Activated gamma-delta T cell treated with Interleukin-2 at 50 U/mL for 16 hours (primary cell): ENCODE measurements at regions not wholly inside any gene's neighbourhood (a gene's known extent, or its start where the extent isn't known, plus 50 kb on each side); places are given as distances from the start of the nearest gene placed in this dataset.
"Not testable (repeated sequence)": the region's sequence is repeated elsewhere in the genome, so short reads cannot be mapped to it uniquely, and the experiment has no call there.

Experiments
- DNase-seq: peaks from one replicate; pipeline ENCODE4 v3.0.0-alpha.2; 2020

DNA sequence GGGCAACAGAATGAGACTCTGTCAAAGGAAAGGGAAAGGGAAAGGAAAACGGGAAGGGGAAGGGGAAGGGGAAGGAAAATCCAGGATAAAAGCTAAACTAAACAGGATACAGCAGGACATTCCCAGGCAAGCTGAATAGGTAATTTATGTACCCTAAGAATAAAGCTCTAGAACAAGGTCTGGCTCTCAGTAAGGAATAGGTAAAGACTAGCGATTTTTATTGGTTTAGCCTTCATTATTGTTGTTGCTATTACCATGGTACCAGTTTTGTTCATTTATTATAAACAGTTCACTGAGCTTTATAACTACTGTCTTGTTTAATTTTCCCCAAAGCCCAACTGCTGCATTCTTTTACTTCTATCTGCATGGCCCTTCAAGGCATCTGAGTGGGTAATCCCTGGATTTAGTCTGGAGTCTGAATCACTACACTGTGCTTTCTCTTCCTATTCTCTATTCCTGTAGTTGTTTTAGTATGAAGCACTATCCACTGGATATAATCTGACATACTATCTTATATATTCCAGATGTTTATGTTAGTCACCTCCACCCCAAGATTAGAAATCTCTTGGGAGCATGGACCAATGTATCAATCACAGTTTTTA lies 127.1 kb upstream of the TANK start:
- DNase-seq = no peak

DNA sequence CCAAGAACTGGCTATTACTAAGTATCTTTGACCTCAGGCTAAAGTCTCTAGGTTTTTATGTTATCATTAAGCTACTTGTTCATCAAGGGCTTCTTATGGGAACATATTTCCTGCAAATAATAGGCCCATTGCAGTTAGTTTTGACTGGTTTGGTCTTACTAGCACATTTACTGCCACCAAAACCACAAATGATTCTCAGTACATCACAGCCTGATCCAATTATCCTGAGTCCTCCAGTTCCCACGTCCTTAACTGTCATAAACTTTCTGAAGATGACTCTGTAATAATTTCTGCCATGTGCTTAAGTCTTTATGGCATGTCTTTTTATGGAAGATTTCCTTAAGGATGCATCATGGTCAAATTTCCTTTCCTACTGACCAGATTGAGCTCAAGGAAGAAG lies 123.3 kb upstream of the TANK start:
- no peak for DNase-seq

DNA sequence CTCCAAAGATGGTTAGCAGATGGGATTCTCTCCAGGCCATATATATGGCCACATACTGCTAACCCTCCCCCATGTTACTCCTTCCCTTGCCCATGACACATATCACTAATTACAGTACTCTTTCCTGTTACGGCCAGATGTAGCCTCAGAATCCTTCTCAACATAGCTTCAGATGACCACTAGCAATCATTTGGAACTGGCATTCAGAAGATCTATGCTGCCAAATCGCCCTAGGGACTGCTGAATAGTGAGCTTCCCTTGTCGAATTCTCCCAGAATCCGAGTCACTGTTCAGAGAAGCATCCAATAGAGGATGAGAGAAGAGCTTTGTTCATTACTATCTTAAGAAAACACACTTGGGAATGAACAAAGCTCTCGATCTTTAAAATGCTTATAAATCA lies 121.2 kb upstream of the TANK start:
- no peak for DNase-seq

DNA sequence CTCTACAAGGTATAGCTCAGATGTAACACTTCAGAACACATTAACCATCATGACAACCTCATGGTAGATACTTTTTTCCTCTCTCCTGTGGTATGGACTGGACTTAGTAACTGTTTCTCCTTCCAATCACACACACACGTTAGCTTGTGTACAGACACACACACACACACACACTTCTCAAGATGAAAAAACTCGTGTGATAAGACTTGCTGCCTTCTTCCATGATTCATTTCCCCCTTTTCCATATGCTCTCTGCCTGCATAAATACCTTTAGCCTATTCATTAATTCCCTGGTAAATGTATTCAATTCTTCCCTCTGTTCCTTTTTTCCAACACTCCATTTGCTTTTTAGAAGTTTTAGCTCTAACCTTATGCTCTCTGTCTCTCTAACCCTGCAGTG lies 118.9 kb upstream of the TANK start:
- DNase-seq = no peak

DNA sequence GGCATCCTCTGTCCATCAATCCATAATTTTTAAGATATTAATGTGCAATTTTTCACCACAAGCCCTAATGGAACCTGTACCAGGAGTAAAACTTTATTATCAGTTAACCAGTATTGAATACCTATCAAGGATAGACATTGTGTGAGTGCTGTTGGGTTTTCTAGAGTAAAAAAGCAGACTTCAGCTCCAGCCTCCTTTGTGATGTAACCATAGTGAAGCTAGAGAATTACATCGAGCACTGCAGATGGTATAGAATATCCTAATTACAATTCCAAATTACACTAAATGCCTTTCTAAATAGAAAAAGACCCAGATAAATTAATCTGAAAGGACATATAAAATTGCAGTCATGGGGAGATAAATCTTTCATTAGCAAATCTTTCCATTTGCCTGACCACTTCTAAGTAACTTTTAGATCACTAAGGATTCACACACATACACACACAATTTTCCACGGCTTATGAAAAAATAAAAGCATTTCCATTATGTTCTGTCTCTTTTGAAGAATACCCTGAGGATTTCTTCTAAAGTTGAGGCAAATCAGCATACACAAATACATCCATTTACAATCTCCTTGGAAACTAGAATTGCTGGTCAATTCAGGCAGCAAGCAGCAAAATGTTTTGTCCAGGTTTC lies 117.1 kb upstream of the TANK start:
- no peak for DNase-seq

DNA sequence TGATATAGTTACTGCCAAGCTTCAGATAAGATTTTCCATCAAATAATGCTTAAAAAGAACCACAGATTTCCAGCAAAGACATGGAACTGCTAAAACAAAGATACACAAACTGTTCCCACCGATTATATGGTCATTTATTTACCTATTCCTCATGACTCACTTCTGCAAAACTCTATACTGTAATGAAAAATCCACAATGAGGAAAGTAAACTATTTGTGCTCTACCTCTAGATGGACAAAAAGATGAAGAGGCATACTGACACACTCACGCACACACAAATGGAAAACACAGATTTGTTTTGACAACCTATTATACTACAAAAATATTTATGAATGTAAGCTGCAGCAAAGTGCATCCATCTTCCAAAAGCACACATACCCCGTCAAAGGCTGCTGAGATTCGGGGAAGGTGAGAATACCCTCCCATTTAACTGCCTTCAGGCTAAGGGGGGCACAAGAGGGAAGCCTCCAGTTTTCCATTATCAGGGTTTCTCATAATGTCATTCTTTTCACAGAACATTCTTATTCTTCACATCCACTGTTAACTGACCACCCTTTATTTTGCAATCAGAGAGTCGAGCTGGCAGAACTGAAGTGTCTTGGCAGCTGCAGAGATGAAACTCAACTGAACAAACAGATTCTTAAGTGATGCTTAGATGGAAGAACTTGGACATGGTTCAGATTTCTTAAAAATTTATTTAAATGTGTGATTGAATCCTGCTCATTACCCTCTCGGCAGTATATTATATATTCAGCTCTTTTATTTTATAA lies 115.9 kb upstream of the TANK start:
- no peak for DNase-seq

DNA sequence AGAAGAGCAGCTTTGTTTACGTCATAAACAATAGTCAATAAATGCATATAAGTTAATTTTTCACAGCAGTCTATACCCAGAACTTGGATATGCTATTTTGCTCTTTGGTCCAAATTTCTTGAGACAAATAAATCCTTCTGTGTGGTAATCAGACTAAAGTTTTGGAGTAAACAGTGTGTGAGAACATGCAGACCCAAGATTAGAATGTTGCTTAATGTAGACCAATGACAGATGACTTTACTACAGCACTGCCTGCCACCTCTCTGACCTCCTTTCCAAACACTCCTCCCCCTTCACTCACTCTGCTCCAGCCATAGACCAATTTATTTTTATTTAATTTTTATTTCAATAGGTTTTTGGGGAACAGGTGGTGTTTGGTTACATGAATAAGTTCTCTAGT lies 115.3 kb upstream of the TANK start:
- DNase-seq = no peak

DNA sequence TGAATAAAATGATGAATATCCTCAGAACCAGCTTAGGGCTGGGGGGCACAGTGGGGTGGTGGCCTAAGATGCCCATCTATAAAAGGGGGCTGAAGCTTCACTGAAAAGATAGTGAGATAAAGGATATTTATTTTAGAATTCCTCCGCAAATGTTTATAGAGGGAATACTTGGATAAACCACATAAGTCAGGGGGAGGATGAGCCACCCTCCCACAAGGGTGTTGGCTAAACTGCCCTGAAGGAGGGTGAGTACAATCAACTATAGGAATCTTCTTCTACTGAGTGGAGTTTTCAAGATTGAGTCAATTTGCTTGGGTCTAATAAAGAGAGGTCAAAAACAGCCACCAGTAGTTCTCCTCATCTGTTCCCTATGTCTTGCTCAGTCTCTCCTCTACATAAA lies 114.5 kb upstream of the TANK start:
- no peak for DNase-seq

DNA sequence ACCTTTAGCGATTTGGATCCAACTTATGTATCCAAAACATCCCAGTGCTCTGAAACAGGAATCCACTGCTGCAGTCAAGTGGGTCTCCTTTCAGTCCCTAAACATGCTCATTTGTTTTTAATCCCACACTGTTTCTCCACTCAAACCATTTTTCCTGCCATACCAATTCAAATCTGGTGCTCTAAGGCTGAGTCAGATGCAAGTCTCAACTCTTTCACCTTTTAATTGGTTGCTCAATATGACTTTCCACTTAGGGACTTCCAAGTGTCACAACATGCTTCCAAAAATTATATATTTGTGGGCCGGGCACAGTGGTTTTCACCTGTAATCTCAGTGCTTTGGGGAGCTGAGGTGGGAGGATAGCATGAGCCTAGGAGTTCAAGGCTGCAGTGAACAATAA lies 113.4 kb upstream of the TANK start:
- DNase-seq = no peak

DNA sequence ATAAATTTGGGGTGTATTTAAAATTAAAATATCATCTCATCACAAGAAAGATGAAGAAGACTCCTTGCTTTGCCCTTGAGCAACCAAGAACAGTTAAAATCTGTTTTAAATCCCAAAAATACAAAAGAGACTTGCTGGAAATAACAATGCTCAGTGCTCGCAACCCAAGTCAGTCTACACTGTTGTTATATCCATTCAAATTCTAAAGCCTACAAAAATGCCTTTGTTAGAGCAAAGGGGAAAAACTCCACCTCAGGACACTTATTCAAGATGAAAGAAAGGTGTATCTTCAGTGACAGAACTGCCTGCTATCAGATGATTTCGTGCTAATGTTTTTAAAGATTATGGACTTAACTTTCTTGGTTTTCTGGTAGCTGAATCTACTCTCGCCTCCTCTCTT lies 111.9 kb upstream of the TANK start:
- DNase-seq = no peak

DNA sequence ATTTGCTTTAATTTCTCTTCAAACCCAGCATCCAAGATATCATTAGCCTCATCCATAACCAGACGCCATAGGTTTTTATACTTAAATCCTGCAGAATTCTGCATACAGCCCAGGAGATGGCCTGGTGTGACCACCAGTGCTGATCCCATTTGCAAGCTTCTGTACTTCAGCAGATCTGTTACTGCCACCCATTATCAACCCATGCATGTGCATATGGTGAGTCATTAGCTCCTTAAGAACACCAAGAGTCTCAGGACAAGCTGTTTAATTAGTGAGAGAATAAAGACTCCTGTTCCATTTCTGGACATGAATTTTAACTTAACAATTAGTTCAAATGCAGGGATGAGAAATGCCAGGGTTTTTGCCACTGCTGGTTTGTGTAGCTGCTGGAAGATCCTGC lies 110.7 kb upstream of the TANK start:
- DNase-seq = no peak

DNA sequence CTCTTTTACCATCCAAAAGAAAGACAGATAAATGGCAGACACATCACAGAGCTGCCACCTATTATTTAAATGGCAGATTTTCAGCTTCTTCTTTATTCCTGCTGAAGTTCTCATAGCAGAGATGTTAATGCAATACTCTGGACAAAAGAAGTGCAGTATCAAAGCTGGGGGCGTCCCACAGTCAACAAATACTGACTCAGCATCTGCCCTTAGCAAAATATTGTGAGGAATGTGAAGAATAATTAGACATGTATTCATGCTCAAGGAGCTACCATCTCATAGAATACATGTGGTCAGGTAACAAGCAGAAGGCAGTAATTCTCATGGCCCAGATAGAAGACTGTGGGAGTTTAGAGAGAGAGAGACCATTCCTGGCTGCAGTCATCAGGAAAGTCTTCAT lies 108.0 kb upstream of the TANK start:
- DNase-seq = no peak

DNA sequence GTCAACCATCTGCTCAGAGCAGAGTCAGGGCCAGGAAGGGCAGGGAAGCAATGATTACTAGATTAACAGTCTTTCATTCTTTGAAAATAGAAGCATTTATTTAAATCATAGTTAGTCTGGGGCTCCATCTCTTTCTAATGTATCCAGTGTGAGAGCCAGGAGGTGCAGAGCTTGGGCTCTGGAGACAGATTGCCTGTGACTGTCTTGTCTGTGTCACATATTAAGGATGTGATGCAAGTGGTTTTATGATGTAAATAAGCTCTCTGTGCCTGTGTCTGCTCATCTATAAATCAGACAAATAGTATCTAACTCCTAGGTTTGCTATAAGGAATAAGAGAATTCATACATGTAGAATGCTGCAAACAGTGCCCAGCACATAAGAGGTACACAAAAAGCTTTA lies 104.9 kb upstream of the TANK start:
- DNase-seq = no peak

DNA sequence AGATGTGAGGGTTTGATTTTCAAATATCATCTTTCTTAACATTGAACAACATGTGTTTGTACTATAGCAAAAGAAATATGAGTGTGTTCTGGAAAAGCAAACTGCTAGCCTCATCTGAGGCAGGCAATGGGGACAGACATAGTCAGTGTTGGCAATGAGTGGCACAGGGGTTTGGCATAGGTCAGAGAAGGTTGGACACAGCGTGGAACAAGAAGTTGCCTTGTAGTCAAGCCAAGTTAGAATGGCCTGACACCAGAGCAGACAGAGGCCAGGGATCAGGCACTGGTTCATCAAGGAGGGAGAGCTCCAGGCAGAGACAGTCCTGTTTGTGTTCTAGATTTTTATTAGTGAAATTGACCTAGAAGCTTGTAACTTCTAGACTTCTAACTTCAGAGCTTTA lies 100.8 kb upstream of the TANK start:
- DNase-seq = no peak

DNA sequence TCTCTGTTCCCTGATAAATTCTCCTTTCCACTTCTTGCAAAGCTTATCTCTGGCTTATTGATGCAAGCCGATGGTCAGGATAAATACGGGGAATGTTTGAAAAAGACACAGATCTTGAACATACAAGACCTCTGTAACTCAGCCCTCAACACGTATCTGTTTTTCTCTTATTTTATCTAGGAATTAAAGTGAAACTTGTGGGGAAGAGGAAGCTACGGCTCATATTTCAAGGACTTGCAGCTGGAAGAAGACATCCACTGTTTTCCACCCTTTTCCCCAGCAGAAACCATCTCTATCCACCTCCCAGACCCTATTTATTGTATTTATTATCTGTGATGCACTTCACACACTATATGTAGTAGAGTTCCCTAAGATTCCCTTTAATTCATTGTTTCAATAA lies 98.4 kb upstream of the TANK start:
- DNase-seq = no peak

DNA sequence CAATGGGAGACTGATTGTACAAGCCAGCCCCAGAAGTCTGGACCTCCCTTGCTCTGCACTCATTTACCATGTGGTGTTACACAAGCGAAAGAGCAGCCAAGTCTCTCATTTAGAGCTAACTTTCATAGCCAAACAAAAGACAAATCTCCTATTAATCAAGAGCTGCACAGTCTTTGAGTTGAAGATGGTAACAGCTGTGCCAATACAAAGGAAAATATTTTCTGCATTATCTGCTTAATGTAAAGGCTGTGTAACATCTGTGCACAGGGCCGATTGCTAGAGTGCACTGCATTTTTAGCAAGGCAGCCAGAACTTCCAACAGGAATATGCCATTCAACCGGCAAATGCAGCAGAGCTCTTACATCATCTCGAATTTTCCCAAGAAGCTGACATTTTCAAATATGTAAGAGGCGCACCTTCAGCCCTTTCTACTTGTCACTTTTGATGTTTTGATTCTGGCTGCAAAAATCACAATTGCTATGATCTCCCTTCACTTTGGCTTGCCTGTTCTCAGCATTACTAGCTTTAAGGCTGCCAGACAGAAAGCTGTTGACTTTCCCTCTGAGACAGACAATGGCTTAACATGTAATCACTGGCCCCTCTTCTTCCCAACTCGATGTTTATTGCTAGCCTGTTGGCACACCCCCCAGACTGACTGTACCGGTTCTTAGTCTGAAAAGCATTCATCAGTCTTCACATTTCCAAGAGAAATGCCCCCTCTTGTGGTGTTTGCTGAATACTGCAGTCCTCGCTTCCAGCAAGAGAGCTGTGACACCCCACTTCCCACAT lies 96.9 kb upstream of the TANK start:
- peak; percentile 66 for DNase-seq

DNA sequence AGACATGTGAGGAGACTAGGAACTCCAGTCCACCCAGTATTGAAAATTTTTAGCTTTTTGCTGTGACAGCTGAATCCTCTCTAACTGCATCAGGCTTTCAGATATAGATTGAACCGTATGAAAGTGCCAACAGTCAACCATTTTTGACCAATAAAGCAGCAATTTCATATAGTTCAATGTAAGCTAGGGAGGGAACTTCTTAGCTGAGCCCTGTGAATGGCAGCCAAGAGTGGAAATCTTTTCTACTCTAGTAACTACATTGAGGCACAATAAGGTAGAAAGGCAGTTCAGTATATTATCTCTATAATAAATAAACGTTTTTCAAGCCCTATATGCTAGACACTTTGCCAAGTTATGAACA lies 96.3 kb upstream of the TANK start:
- DNase-seq = no peak

DNA sequence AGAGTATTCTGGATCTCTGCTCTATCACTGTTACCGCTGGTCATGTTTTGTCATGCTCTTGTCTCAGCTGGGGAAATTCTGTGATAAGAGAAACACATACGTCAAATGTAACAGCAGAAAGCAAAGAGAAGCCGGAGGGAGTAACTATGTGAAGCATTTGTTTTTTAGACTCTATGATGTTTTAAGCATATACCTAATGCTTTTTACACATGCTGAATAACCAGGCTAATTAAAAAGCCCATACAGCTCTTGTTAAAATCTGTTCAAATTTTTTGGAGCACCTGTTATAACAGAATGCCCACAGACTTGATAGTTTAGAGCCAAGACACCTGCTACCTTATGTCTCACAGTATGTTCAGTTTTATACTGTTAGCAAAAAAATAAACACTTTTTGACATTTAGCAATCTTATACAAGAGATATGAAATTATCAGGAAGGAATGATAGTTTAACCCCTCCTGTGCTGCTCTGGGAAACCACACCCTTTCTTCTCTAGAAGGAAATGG lies 92.3 kb upstream of the TANK start:
- no peak for DNase-seq

DNA sequence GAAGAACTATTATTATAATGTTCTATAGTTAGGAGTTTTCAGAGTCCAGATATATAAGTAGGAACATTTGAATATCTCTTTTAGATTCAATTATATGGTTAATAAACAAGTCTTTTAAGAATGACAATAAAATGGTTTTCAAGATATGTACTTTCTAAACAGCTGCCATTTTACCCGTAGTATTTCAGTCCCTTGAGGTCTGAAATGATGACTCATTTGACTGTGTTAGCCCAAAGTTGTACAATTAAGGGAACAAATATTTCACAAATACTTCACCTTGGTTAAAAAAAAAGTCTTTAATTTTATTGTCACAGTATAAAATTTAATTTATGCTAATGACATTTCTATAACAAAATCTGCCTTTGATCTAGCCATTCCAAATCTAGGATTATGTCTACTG lies 91.6 kb upstream of the TANK start:
- DNase-seq = no peak

DNA sequence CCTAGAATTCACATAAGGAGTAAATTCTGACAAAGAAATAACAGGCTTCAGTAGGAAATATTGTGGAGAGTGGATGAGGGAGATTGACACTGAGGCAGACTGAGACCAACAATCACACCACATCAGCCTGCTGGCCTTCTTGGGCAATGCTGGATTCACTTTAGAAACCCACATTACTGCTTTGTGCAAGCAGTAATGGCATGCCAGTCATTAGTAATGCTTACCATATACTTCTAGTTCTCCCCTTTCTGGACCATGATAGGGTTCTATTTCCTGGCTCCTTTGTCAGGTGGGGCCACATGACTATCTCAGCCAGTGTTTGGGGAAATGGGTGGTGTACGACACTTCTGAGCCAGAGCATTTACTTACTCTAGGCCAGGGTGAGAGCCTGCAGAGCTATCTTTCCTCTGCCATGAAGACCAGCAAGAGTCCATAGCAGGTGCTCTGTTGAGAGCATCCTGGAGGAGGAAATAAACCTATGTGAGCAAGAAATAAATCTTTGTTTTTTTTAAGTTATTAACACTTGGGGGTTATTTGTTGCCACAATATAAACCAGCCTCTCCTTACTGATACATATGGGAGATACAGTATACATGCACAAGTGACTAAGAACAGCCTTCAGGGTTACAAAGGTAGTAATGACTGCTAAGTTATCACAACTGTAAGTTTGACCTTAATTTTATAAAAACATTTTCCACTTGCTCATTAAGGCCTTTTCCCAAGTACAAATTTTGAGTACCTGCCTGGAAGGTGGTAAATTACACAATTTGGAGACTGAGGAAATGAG lies 89.3 kb upstream of the TANK start:
- DNase-seq = no peak

DNA sequence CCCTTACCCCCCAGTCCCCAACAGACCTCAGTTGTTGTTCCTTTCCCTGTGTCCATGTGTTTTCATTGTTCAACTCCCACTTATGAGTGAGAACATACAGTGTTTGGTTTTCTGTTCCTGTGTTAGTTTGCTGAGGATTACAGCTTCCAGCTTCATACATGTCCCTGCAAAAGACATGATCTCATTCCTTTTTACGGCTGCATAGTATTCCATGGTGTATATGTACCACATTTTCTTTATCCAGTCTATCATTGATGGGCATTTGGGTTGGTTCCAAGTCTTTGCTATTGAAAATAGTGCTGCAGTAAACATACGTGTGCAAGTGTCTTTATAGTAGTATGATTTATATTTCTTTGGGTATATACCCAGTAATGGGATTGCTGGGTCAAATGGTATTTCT lies 87.8 kb upstream of the TANK start:
- not testable (repeated sequence) for DNase-seq

DNA sequence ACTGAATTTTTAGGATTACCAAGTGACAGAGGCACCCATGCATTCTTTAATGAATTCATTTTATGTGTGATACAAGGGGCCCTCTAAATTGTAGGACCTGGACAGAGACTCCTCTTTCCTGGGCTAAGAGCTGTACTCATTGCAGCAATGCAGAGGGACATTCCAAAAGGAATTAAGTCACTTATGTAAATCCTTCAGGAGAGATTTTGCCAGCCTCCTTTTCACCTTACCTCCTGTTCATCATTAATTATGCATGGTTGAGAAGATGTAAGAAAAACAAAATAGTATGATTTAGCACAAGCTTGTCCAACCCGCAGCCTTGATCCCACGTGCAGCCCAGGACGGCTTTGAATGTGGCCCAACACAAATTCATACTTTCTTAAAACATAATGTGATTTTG lies 84.5 kb upstream of the TANK start:
- no peak for DNase-seq

DNA sequence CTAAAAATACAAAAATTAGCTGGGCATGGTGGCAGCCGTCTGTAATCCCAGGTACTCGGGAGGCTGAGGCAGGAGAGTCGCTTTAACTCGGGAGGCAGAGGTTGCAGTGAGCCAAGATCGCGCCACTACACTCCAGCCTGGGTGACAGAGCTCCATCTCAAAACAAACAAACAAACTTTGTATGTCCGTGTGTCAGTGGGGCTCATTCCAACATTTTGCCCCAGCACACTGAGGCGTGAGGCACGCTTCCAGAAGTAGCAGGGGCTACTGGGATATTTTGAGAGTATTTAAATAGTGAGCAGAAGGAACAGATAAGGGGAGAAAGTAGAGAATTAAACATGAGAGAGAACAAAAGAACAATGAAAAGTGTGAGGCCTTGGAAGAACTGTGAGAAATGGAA lies 83.3 kb upstream of the TANK start:
- DNase-seq = no peak
